DND-41 (cell line): ENCODE measurements at regions not wholly inside any gene's neighbourhood (a gene's known extent, or its start where the extent isn't known, plus 50 kb on each side); places are given as distances from the start of the nearest gene placed in this dataset.

Experiments used
- ATAC-seq: fragments of 200-7000 bp; cut with Tn5 transposase; 3 replicates; pipeline ENCODE4 v1.9.1; 2021; ENCODE audit warnings: low read depth; ENCODE audit not compliant: insufficient read depth
- DNase-seq: peaks from one replicate; pipeline ENCODE4 v3.0.0-alpha.2; 2020
- H2AFZ ChIP-seq: 2 replicates; pipeline ENCODE4 v1.6.0; 2012; ENCODE audit warnings: low read depth, low read length
- H3K27ac ChIP-seq: 2 replicates; pipeline ENCODE4 v1.5.1; 2012; ENCODE audit warnings: low read length, inconsistent platforms
- H3K27me3 ChIP-seq: fragments of 200-600 bp; sonication (generic); 2 replicates; pipeline ENCODE4 v1.6.0; 2012; ENCODE audit warnings: low read length, mild to moderate bottlenecking, inconsistent platforms; ENCODE audit not compliant: insufficient read depth, poor library complexity
- H3K36me3 ChIP-seq: 2 replicates; pipeline ENCODE4 v1.5.1; 2012; ENCODE audit warnings: low read length, inconsistent platforms; ENCODE audit not compliant: insufficient read depth
- H3K4me1 ChIP-seq: 2 replicates; pipeline ENCODE4 v1.5.1; 2012; ENCODE audit warnings: mild to moderate bottlenecking, low read length; ENCODE audit not compliant: insufficient read depth
- H3K4me2 ChIP-seq: 2 replicates; pipeline ENCODE4 v1.6.0; 2012; ENCODE audit warnings: mild to moderate bottlenecking, moderate library complexity, low read length, inconsistent platforms; ENCODE audit not compliant: insufficient read depth
- H3K4me3 ChIP-seq, 2 experiments: fragments of 200-600 bp in 1 of 2; shearing (Covaris generic) in 1 of 2; 2 replicates each; pipeline ENCODE4 v1.5.1; 2012 to 2016; ENCODE audit warnings: inconsistent platforms in 2 of 2, low read length in 2 of 2, mild to moderate bottlenecking in 2 of 2, low read depth in 1 of 2, moderate library complexity in 1 of 2
- H3K79me2 ChIP-seq: 2 replicates; pipeline ENCODE4 v1.6.0; 2012; ENCODE audit warnings: low read length, inconsistent platforms; ENCODE audit not compliant: insufficient read depth
- H3K9ac ChIP-seq: 2 replicates; pipeline ENCODE4 v1.6.0; 2012; ENCODE audit warnings: low read depth, mild to moderate bottlenecking, inconsistent platforms, low read length, moderate library complexity
- H3K9me3 ChIP-seq: 2 replicates; pipeline ENCODE4 v1.5.1; 2012; ENCODE audit warnings: low read length, moderate library complexity, mild to moderate bottlenecking, inconsistent platforms; ENCODE audit not compliant: insufficient read depth, severe bottlenecking
- H4K20me1 ChIP-seq: 2 replicates; pipeline ENCODE4 v1.6.0; 2012; ENCODE audit warnings: low read length; ENCODE audit not compliant: insufficient read depth
- CTCF ChIP-seq: IDR thresholded peaks from 2 replicates; pipeline ENCODE4 v1.5.1; 2012; ENCODE audit warnings: borderline replicate concordance, low read length, moderate library complexity, mild to moderate bottlenecking; ENCODE audit not compliant: poor library complexity, severe bottlenecking; ENCODE audit errors: extremely low read depth
- EZH2 ChIP-seq: IDR thresholded peaks from 3 replicates; pipeline ENCODE4 v1.6.1; 2012; ENCODE audit warnings: borderline replicate concordance, low read depth, mild to moderate bottlenecking, moderate library complexity, low read length, inconsistent platforms; ENCODE audit not compliant: severe bottlenecking

GRCh38 chr11:90373971-90374370 is 151.1 kb upstream of the CHORDC1 start:
- Histone ChIP-seq H3K27me3 (no peaks in the 10 kb centered on the region), H3K4me2 (no peak overlapping the region), H2AFZ (no peak overlapping the region), H3K9ac (no peak overlapping the region), H3K4me3 (no peak overlapping the region), H3K79me2 (no peaks in the 10 kb centered on the region), H3K4me1 (no peaks in the 10 kb centered on the region), H3K9me3 (no peaks in the 10 kb centered on the region), H4K20me1 (no peaks in the 10 kb centered on the region), H3K27ac (no peak overlapping the region), H3K36me3 (no peaks in the 10 kb centered on the region)
- TF ChIP-seq EZH2 (no peak), CTCF (no peak)
- ATAC-seq (no peak), DNase-seq (no peak)

GRCh38 chr11:90364527-90364926 is 141.7 kb upstream of the CHORDC1 start:
- H3K9me3 ChIP-seq, result no peaks in the 10 kb centered on the region
- no peaks in the 10 kb centered on the region for H3K27me3 ChIP-seq
- no peak overlapping the region for H3K27ac ChIP-seq
- H3K79me2 ChIP-seq, result no peaks in the 10 kb centered on the region
- H3K4me1 ChIP-seq, result no peaks in the 10 kb centered on the region
- no peaks in the 10 kb centered on the region for H4K20me1 ChIP-seq
- H3K4me3 ChIP-seq, result no peak overlapping the region
- H3K9ac ChIP-seq, result no peak overlapping the region
- no peaks in the 10 kb centered on the region for H3K36me3 ChIP-seq
- ATAC-seq (no peak), DNase-seq (no peak)
- H2AFZ ChIP-seq, result no peak overlapping the region
- TF ChIP-seq CTCF (no peak), EZH2 (no peak)
- no peak overlapping the region for H3K4me2 ChIP-seq

- no peak for DNase-seq
- ATAC-seq, result no peak
- Histone ChIP-seq H3K9ac (no peak overlapping the region), H2AFZ (no peak overlapping the region), H3K9me3 (no peaks in the 10 kb centered on the region), H3K79me2 (no peaks in the 10 kb centered on the region), H4K20me1 (no peaks in the 10 kb centered on the region), H3K27me3 (no peaks in the 10 kb centered on the region), H3K36me3 (no peaks in the 10 kb centered on the region), H3K27ac (no peak overlapping the region), H3K4me1 (no peaks in the 10 kb centered on the region), H3K4me2 (no peak overlapping the region), H3K4me3 (no peak overlapping the region)
- TF ChIP-seq CTCF, result no peak
- TF ChIP-seq EZH2, result no peak
These were observed 140.9 kb upstream of the CHORDC1 start for GRCh38 chr11:90363739-90364138.

GRCh38 chr11:90355200-90355599 is 132.4 kb upstream of the CHORDC1 start:
- no peaks in the 10 kb centered on the region for H3K36me3 ChIP-seq
- no peak overlapping the region for H3K27ac ChIP-seq
- no peaks in the 10 kb centered on the region for H3K27me3 ChIP-seq
- H2AFZ ChIP-seq, result no peak overlapping the region
- no peak overlapping the region for H3K9ac ChIP-seq
- no peaks in the 10 kb centered on the region for H3K9me3 ChIP-seq
- no peaks in the 10 kb centered on the region for H3K4me1 ChIP-seq
- H3K4me3 ChIP-seq, result no peak overlapping the region
- no peak for ATAC-seq
- TF ChIP-seq CTCF, result no peak
- no peak for TF ChIP-seq EZH2
- H4K20me1 ChIP-seq, result no peaks in the 10 kb centered on the region
- H3K79me2 ChIP-seq, result no peaks in the 10 kb centered on the region
- DNase-seq, result no peak
- no peak overlapping the region for H3K4me2 ChIP-seq
